Keratinocyte (primary cell): ENCODE measurements at regions not wholly inside any gene's neighbourhood (a gene's known extent, or its start where the extent isn't known, plus 50 kb on each side); places are given as distances from the start of the nearest gene placed in this dataset.

Source experiments
- DNase-seq: peaks from one replicate; pipeline ENCODE4 v3.0.0-alpha.2; 2011; ENCODE audit warnings: low read depth, missing footprints, low spot score
- FAIRE-seq: peaks from 2 replicates; lab custom pipeline; 2011; peaks lifted over from hg19 to GRCh38; lab: Jason Lieb, UNC
- H2AFZ ChIP-seq: 2 replicates; pipeline ENCODE4 v1.6.0; 2012; ENCODE audit warnings: low read length, control low read depth, inconsistent platforms; ENCODE audit not compliant: control insufficient read depth
- H3K27ac ChIP-seq: 2 replicates; pipeline ENCODE4 v1.5.1; 2011; ENCODE audit warnings: low read length; ENCODE audit not compliant: control insufficient read depth, insufficient read depth
- H3K27me3 ChIP-seq: 3 replicates; pipeline ENCODE4 v1.6.0; 2011; ENCODE audit warnings: low read length; ENCODE audit not compliant: control insufficient read depth, insufficient read depth; ENCODE audit errors: extremely low read depth
- H3K36me3 ChIP-seq, 2 experiments: 2 replicates in 1 of 2; 3 replicates in 1 of 2; pipeline ENCODE4 v1.5.1; 2011; ENCODE audit warnings: low read length in 2 of 2, mild to moderate bottlenecking in 1 of 2; ENCODE audit not compliant: control insufficient read depth in 2 of 2, insufficient read depth in 2 of 2; ENCODE audit errors: extremely low read depth in 1 of 2
- H3K4me1 ChIP-seq: 3 replicates; pipeline ENCODE4 v1.5.1; 2011; ENCODE audit warnings: low read length; ENCODE audit not compliant: control insufficient read depth, insufficient read depth; ENCODE audit errors: extremely low read depth
- H3K4me2 ChIP-seq: 3 replicates; pipeline ENCODE4 v1.6.0; 2011; ENCODE audit warnings: low read depth, low read length; ENCODE audit not compliant: control insufficient read depth, insufficient read depth; ENCODE audit errors: extremely low read depth
- H3K4me3 ChIP-seq, 3 experiments: fragments of 200-600 bp in 1 of 3; sonication (generic) in 1 of 3; 2 replicates in 2 of 3; 3 replicates in 1 of 3; pipeline ENCODE4 v1.5.1; 2011 to 2016; ENCODE audit warnings: low read length in 3 of 3, mild to moderate bottlenecking in 3 of 3, control low read depth in 2 of 3, inconsistent platforms in 1 of 3, low read depth in 1 of 3, mixed read lengths in 1 of 3, mixed run types in 1 of 3, moderate library complexity in 1 of 3; ENCODE audit not compliant: control insufficient read depth in 2 of 3, insufficient read depth in 2 of 3; ENCODE audit errors: extremely low read depth in 1 of 3
- H3K79me2 ChIP-seq: 2 replicates; pipeline ENCODE4 v1.6.0; 2012; ENCODE audit warnings: low read length; ENCODE audit not compliant: control insufficient read depth, insufficient read depth
- H3K9ac ChIP-seq: 3 replicates; pipeline ENCODE4 v1.6.0; 2011; ENCODE audit warnings: low read length; ENCODE audit not compliant: control insufficient read depth, insufficient read depth; ENCODE audit errors: extremely low read depth
- H3K9me1 ChIP-seq: 3 replicates; pipeline ENCODE4 v1.6.0; 2011; ENCODE audit warnings: low read length; ENCODE audit not compliant: control insufficient read depth, insufficient read depth; ENCODE audit errors: extremely low read depth
- H3K9me3 ChIP-seq: 2 replicates; pipeline ENCODE4 v1.5.1; 2012; ENCODE audit warnings: low read depth, low read length; ENCODE audit not compliant: control insufficient read depth
- H4K20me1 ChIP-seq: 3 replicates; pipeline ENCODE4 v1.6.0; 2011; ENCODE audit warnings: low read length; ENCODE audit not compliant: control insufficient read depth, insufficient read depth; ENCODE audit errors: extremely low read depth
- EZH2 ChIP-seq: IDR thresholded peaks from one replicate; pipeline ENCODE4 v1.6.1; 2012; ENCODE audit warnings: inconsistent platforms, mild to moderate bottlenecking, low read length, moderate library complexity
- dilution Hi-C: fragments of 300-500 bp; cut with MboI; formaldehyde crosslinking; loops from one replicate; pipeline ENCODE4 v1.7.0; 2020; ENCODE audit warnings: low sequenced_read_pairs; ENCODE audit not compliant: extremely low pct_ligation_motif_present
- TF ChIP-seq, protein P1 (sequence below), 3 experiments: IDR thresholded peaks in 1 of 3; conservative IDR thresholded peaks in 1 of 3; optimal IDR thresholded peaks in 1 of 3; 2 replicates in 2 of 3; 3 replicates in 1 of 3; pipeline versions ENCODE3 to v1.5.1; 2011; ENCODE audit warnings: low read length in 3 of 3, mild to moderate bottlenecking in 3 of 3, moderate library complexity in 2 of 3, control low read depth in 1 of 3, inconsistent platforms in 1 of 3; ENCODE audit not compliant: insufficient read depth in 2 of 3; ENCODE audit errors: extremely low read depth in 1 of 3

DNA sequence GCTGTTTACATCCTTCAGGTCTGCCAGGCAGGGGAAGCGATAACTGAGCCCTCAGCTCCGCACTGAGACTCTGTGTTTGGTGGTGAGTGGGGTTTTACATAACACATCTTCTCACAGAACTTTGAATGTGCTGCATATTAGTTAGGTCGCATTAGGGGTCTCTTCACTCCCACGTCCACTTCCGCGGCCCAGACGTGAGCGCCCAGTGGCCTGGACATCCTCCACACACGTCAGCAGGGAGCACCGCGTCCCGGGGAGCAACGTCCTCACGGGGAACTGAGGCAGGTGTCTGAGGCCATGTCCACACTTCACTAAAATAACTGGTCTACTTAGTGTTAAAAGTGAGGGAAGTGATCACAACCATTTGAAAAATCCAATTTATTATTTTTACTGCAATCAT is 100.4 kb upstream of the SATB2 start:
- no peaks in the 10 kb centered on the region for H3K36me3 ChIP-seq
- no peak overlapping the region for H3K4me3 ChIP-seq
- FAIRE-seq (no peak), DNase-seq (no peak)
- H4K20me1 ChIP-seq: no peaks in the 10 kb centered on the region
- no peaks in the 10 kb centered on the region for H3K27me3 ChIP-seq
- H3K4me2 ChIP-seq: no peak overlapping the region
- no peak overlapping the region for H3K9ac ChIP-seq
- no peak overlapping the region for H3K27ac ChIP-seq
- H2AFZ ChIP-seq: no peak overlapping the region
- H3K4me1 ChIP-seq: no peaks in the 10 kb centered on the region
- H3K9me3 ChIP-seq: no peaks in the 10 kb centered on the region
- no peak for TF ChIP-seq EZH2
- H3K9me1 ChIP-seq: no peaks in the 10 kb centered on the region
- H3K79me2 ChIP-seq: no peaks in the 10 kb centered on the region
- dilution Hi-C loops: no loop called here

DNA sequence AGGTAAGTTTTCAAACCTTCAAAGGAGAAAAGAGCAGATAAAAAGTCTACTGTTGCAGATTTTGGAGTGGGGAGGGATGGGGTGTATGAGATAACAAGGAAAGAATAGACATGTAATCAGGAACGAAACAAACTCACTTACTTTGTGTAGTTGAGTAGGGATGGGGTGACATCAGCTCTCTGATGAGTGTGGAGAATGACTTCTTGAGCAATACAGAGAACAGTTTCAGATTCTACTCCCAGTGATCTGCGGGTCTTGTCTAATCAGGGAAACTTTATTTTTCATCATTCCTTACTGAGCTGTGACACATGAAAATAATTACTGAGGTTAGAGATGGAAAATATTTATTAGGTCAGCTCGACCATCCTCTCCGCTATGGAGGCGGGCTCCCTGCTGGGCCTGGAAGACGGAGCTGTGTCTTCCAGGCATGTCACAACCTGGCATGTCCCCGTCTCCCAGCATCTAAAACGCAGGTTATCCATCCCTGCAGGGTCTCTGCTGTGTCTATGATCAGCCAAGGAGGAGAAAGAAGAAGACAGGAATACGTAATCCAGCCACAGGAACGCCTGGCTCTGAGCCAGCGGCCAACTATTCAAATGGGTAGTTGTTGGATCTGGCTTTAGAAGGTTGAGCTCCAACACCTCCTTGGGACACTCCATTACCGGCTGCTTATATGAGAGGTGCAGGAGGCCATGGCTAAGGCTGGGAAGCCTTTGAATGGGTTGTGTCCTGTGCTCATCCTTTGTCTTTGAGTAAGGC is 99.0 kb upstream of the SATB2 start:
- dilution Hi-C loops: no loop called here
- DNase-seq (no peak), FAIRE-seq (no peak)
- Histone ChIP-seq H3K4me1 (no peaks in the 10 kb centered on the region), H3K4me2 (no peak overlapping the region), H3K9me1 (no peaks in the 10 kb centered on the region), H3K36me3 (no peaks in the 10 kb centered on the region), H3K27ac (no peak overlapping the region), H3K79me2 (no peaks in the 10 kb centered on the region), H3K27me3 (no peaks in the 10 kb centered on the region), H3K4me3 (no peak overlapping the region), H3K9me3 (no peaks in the 10 kb centered on the region), H2AFZ (no peak overlapping the region), H3K9ac (no peak overlapping the region), H4K20me1 (no peaks in the 10 kb centered on the region)
- TF ChIP-seq, protein P1, sequence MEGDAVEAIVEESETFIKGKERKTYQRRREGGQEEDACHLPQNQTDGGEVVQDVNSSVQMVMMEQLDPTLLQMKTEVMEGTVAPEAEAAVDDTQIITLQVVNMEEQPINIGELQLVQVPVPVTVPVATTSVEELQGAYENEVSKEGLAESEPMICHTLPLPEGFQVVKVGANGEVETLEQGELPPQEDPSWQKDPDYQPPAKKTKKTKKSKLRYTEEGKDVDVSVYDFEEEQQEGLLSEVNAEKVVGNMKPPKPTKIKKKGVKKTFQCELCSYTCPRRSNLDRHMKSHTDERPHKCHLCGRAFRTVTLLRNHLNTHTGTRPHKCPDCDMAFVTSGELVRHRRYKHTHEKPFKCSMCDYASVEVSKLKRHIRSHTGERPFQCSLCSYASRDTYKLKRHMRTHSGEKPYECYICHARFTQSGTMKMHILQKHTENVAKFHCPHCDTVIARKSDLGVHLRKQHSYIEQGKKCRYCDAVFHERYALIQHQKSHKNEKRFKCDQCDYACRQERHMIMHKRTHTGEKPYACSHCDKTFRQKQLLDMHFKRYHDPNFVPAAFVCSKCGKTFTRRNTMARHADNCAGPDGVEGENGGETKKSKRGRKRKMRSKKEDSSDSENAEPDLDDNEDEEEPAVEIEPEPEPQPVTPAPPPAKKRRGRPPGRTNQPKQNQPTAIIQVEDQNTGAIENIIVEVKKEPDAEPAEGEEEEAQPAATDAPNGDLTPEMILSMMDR (optimal IDR thresholded peaks at IDR 0.05 in 1 of 3, IDR thresholded peaks at IDR 0.05 in 1 of 3, conservative IDR thresholded peaks at IDR 0.05 in 1 of 3; ENCODE audit: extremely low read depth in 1 of 3, insufficient read depth in 2 of 3, low read length in 3 of 3): no peak
- TF ChIP-seq EZH2: no peak

DNA sequence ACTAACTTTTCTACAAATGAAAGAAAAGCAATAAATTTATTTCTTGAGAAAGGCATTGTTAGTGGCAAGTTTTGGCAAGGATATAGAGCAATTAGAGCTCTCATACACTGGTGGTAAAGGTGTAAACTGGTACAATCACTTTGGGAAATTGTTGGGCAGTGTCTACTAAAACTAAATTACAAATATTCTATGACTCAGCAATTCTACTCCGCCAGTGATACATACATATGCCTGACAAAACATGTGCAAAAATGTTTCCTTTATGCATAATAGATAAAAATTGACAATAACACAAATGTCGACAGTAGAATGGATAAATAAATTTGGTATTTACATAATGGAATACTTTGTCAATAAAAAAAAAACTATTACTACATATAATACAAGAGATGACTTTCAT is 96.3 kb upstream of the SATB2 start:
- Histone ChIP-seq H2AFZ (no peak overlapping the region), H3K4me3 (no peak overlapping the region), H3K4me2 (no peak overlapping the region), H3K27ac (no peak overlapping the region), H3K4me1 (no peaks in the 10 kb centered on the region), H3K79me2 (no peaks in the 10 kb centered on the region), H4K20me1 (no peaks in the 10 kb centered on the region), H3K27me3 (no peaks in the 10 kb centered on the region), H3K9me3 (no peaks in the 10 kb centered on the region), H3K36me3 (no peaks in the 10 kb centered on the region), H3K9me1 (no peaks in the 10 kb centered on the region), H3K9ac (no peak overlapping the region)
- no peak for TF ChIP-seq EZH2
- TF ChIP-seq, protein P1 (optimal IDR thresholded peaks at IDR 0.05 in 1 of 3, IDR thresholded peaks at IDR 0.05 in 1 of 3, conservative IDR thresholded peaks at IDR 0.05 in 1 of 3; ENCODE audit: extremely low read depth in 1 of 3, insufficient read depth in 2 of 3, low read length in 3 of 3): no peak
- dilution Hi-C loops: no loop called here
- no peak for DNase-seq
- FAIRE-seq: no peak
